Endothelial cell of umbilical vein (primary cell): ENCODE measurements at regions not wholly inside any gene's neighbourhood (a gene's known extent, or its start where the extent isn't known, plus 50 kb on each side); places are given as distances from the start of the nearest gene placed in this dataset.

ENCODE experiments used
- EZH2 ChIP-seq: IDR thresholded peaks from 2 replicates; pipeline ENCODE4 v1.6.1; 2012; ENCODE audit warnings: borderline replicate concordance, low read depth, mild to moderate bottlenecking, moderate library complexity, low read length, inconsistent platforms; ENCODE audit not compliant: severe bottlenecking
- JUN ChIP-seq: IDR thresholded peaks from 2 replicates; pipeline ENCODE4 v1.6.1; 2011; ENCODE audit warnings: borderline replicate concordance, low read depth; ENCODE audit not compliant: insufficient read length, insufficient read depth
- POLR2A ChIP-seq: IDR thresholded peaks from 2 replicates; pipeline ENCODE4 v1.6.1; 2012; ENCODE audit warnings: low read depth, mild to moderate bottlenecking, control low read depth, low read length
- TF ChIP-seq, protein P1 (sequence below), 2 donors: IDR thresholded peaks; 1 replicate in 1 of 2; 2 replicates in 1 of 2; pipeline ENCODE4 v1.5.1; 2011; ENCODE audit warnings: low read length in 2 of 2, mild to moderate bottlenecking in 2 of 2, moderate library complexity in 2 of 2, control low read depth in 1 of 2, inconsistent platforms in 1 of 2, low read depth in 1 of 2; ENCODE audit not compliant: insufficient read depth in 1 of 2; ENCODE audit errors: extremely low read depth in 1 of 2

GRCh38 chr2:209321581-209321980 is 102.3 kb upstream of the MAP2 start:
- TF ChIP-seq, protein P1, sequence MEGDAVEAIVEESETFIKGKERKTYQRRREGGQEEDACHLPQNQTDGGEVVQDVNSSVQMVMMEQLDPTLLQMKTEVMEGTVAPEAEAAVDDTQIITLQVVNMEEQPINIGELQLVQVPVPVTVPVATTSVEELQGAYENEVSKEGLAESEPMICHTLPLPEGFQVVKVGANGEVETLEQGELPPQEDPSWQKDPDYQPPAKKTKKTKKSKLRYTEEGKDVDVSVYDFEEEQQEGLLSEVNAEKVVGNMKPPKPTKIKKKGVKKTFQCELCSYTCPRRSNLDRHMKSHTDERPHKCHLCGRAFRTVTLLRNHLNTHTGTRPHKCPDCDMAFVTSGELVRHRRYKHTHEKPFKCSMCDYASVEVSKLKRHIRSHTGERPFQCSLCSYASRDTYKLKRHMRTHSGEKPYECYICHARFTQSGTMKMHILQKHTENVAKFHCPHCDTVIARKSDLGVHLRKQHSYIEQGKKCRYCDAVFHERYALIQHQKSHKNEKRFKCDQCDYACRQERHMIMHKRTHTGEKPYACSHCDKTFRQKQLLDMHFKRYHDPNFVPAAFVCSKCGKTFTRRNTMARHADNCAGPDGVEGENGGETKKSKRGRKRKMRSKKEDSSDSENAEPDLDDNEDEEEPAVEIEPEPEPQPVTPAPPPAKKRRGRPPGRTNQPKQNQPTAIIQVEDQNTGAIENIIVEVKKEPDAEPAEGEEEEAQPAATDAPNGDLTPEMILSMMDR (IDR thresholded peaks at IDR 0.05; ENCODE audit: extremely low read depth in 1 of 2, insufficient read depth in 1 of 2, low read depth in 1 of 2, low read length in 2 of 2): no peak
- TF ChIP-seq POLR2A: no peak
- no peak for TF ChIP-seq EZH2
- TF ChIP-seq JUN: no peak
